CD4-positive, alpha-beta T cell (primary cell): ENCODE measurements at regions not wholly inside any gene's neighbourhood (a gene's known extent, or its start where the extent isn't known, plus 50 kb on each side); places are given as distances from the start of the nearest gene placed in this dataset.

Experiments used
- ATAC-seq: fragments of 200-7000 bp; cut with Tn5 transposase; one replicate; pipeline ENCODE4 v1.10.0; 2022; ENCODE audit warnings: mild to moderate bottlenecking; ENCODE audit not compliant: poor library complexity
- CTCF ChIA-PET: fragments of 350-600 bp; sonication (Branson Sonifier 250); formaldehyde crosslinking; loops from one replicate; lab custom pipeline; 2021; ENCODE audit warnings: antibody characterized with exemption, inconsistent platforms; lab: Charles Lee
- POLR2A ChIA-PET: fragments of 350-600 bp; sonication (Branson Sonifier 250); formaldehyde crosslinking; loops from one replicate; lab custom pipeline; 2021; ENCODE audit warnings: antibody characterized with exemption, inconsistent platforms; lab: Charles Lee
- DNase-seq, 14 experiments: peaks; one replicate each; pipeline ENCODE4 v3.0.0-alpha.2; 2013 to 2020; ENCODE audit warnings: mixed read lengths in 2 of 14
- H3K27ac ChIP-seq, 2 donors: one replicate each; pipeline versions ENCODE4 v1.5.1 to v1.7.0; 2013; ENCODE audit warnings: low read length in 2 of 2, low read depth in 1 of 2, mild to moderate bottlenecking in 1 of 2
- H3K27me3 ChIP-seq, 2 experiments: 1 replicate in 1 of 2; 2 replicates in 1 of 2; pipeline versions ENCODE4 v1.6.1 to v1.7.0; 2013; ENCODE audit warnings: low read length in 2 of 2, control low read depth in 1 of 2, mild to moderate bottlenecking in 1 of 2, moderate library complexity in 1 of 2; ENCODE audit not compliant: insufficient read depth in 2 of 2, control insufficient read depth in 1 of 2
- H3K36me3 ChIP-seq: one replicate; pipeline ENCODE4 v1.6.1; 2013; ENCODE audit warnings: low read length, control low read depth; ENCODE audit not compliant: insufficient read depth
- H3K4me1 ChIP-seq: one replicate; pipeline ENCODE4 v1.6.1; 2013; ENCODE audit warnings: low read length, control low read depth; ENCODE audit not compliant: insufficient read depth
- H3K4me3 ChIP-seq: one replicate; pipeline ENCODE4 v1.5.1; 2013; ENCODE audit warnings: mild to moderate bottlenecking, low read length, moderate library complexity
- H3K9me3 ChIP-seq, 2 experiments: 1 replicate in 1 of 2; 2 replicates in 1 of 2; pipeline versions ENCODE4 v1.6.1 to v1.7.0; 2013; ENCODE audit warnings: low read length in 2 of 2, mild to moderate bottlenecking in 2 of 2, control low read depth in 1 of 2, moderate library complexity in 1 of 2; ENCODE audit not compliant: control insufficient read depth in 1 of 2, insufficient read depth in 1 of 2
- H3K27ac Mint-ChIP-seq: one replicate; pipeline ENCODE4 v1.8.0; 2020; ENCODE audit warnings: mixed read lengths
- H3K27me3 Mint-ChIP-seq: one replicate; pipeline ENCODE4 v1.8.0; 2021; ENCODE audit warnings: mixed read lengths
- H3K36me3 Mint-ChIP-seq: one replicate; pipeline ENCODE4 v1.8.0; 2021; ENCODE audit warnings: low read depth, mixed read lengths
- H3K4me1 Mint-ChIP-seq: one replicate; pipeline ENCODE4 v1.8.0; 2021; ENCODE audit warnings: low read depth, mixed read lengths
- H3K4me3 Mint-ChIP-seq: one replicate; pipeline ENCODE4 v1.8.0; 2020; ENCODE audit warnings: mild to moderate bottlenecking, mixed read lengths
- H3K9me3 Mint-ChIP-seq: one replicate; pipeline ENCODE4 v1.8.0; 2020; ENCODE audit warnings: mixed read lengths
- CTCF ChIP-seq: fragments of 200-600 bp; IDR thresholded peaks from one replicate; pipeline ENCODE4 v1.8.0; 2022; ENCODE audit warnings: antibody characterized with exemption, mild to moderate bottlenecking
- intact Hi-C, 2 experiments: fragments of 100-400 bp; cut with DNase I in 1 of 2; cut with micrococcal nuclease in 1 of 2; formaldehyde crosslinking; loops; one replicate each; pipeline versions ENCODE4 v1.15.1 to v1.9.0; 2023 to 2025; cut with DNase I, micrococcal nuclease

GRCh38 chr6:170111141-170111664 is 179.7 kb downstream of the DLL1 start:
- peaks cover 0 to 2% of the 10 kb centered on the region in 2 experiments for H3K27me3 ChIP-seq
- H3K4me3 ChIP-seq: no peak overlapping the region
- no peaks in the 10 kb centered on the region for H3K9me3 ChIP-seq
- no peak for TF ChIP-seq CTCF
- no peak overlapping the region for H3K27ac ChIP-seq
- ATAC-seq: no peak
- H3K27me3 Mint-ChIP-seq: peaks cover 17% of the 10 kb centered on the region
- DNase-seq: no peak
- no peak overlapping the region for H3K4me3 Mint-ChIP-seq
- ChIA-PET POLR2A (no interaction called here), CTCF (no interaction called here)
- no peaks in the 10 kb centered on the region for H3K36me3 ChIP-seq
- H3K36me3 Mint-ChIP-seq: no peaks in the 10 kb centered on the region
- no peaks in the 10 kb centered on the region for H3K4me1 ChIP-seq
- no peak overlapping the region for H3K27ac Mint-ChIP-seq
- intact Hi-C loops: no loop called here
- no peaks in the 10 kb centered on the region for H3K9me3 Mint-ChIP-seq
- no peaks in the 10 kb centered on the region for H3K4me1 Mint-ChIP-seq

- no peaks in the 10 kb centered on the region for H3K9me3 Mint-ChIP-seq
- H3K36me3 Mint-ChIP-seq: no peaks in the 10 kb centered on the region
- ATAC-seq (no peak), DNase-seq (peak in 2 of 14 experiments; percentile 8 to 29)
- Histone ChIP-seq H3K27ac (no peak overlapping the region), H3K9me3 (no peaks in the 10 kb centered on the region), H3K36me3 (no peaks in the 10 kb centered on the region), H3K4me1 (no peaks in the 10 kb centered on the region), H3K27me3 (peaks cover 0 to 2% of the 10 kb centered on the region in 2 experiments), H3K4me3 (no peak overlapping the region)
- peaks cover 17% of the 10 kb centered on the region for H3K27me3 Mint-ChIP-seq
- no peaks in the 10 kb centered on the region for H3K4me1 Mint-ChIP-seq
- no peak overlapping the region for H3K27ac Mint-ChIP-seq
- no peak overlapping the region for H3K4me3 Mint-ChIP-seq
- CTCF ChIA-PET: no interaction called here
- POLR2A ChIA-PET: no interaction called here
- no peak for TF ChIP-seq CTCF
- intact Hi-C loops: no loop called here
Measured at GRCh38 chr6:170110201-170111140, 180.4 kb downstream of the DLL1 start.

GRCh38 chr6:170108890-170109587 is 181.8 kb downstream of the DLL1 start:
- Histone ChIP-seq H3K4me1 (no peaks in the 10 kb centered on the region), H3K36me3 (no peaks in the 10 kb centered on the region), H3K9me3 (no peaks in the 10 kb centered on the region), H3K4me3 (no peak overlapping the region), H3K27me3 (peaks cover 0 to 2% of the 10 kb centered on the region in 2 experiments), H3K27ac (no peak overlapping the region)
- H3K36me3 Mint-ChIP-seq: no peaks in the 10 kb centered on the region
- no peak overlapping the region for H3K4me3 Mint-ChIP-seq
- POLR2A ChIA-PET: no interaction called here
- ATAC-seq: no peak
- H3K27ac Mint-ChIP-seq: no peak overlapping the region
- no peak for DNase-seq
- no peaks in the 10 kb centered on the region for H3K9me3 Mint-ChIP-seq
- no peak for TF ChIP-seq CTCF
- peaks cover 17% of the 10 kb centered on the region for H3K27me3 Mint-ChIP-seq
- CTCF ChIA-PET: no interaction called here
- intact Hi-C loops: no loop called here
- H3K4me1 Mint-ChIP-seq: no peaks in the 10 kb centered on the region
